Fibroblast of skin of right biceps (primary cell): ENCODE measurements at regions not wholly inside any gene's neighbourhood (a gene's known extent, or its start where the extent isn't known, plus 50 kb on each side); places are given as distances from the start of the nearest gene placed in this dataset.

Source experiments
- DNase-seq: peaks from one replicate; pipeline ENCODE4 v3.0.0-alpha.2; 2013

DNA sequence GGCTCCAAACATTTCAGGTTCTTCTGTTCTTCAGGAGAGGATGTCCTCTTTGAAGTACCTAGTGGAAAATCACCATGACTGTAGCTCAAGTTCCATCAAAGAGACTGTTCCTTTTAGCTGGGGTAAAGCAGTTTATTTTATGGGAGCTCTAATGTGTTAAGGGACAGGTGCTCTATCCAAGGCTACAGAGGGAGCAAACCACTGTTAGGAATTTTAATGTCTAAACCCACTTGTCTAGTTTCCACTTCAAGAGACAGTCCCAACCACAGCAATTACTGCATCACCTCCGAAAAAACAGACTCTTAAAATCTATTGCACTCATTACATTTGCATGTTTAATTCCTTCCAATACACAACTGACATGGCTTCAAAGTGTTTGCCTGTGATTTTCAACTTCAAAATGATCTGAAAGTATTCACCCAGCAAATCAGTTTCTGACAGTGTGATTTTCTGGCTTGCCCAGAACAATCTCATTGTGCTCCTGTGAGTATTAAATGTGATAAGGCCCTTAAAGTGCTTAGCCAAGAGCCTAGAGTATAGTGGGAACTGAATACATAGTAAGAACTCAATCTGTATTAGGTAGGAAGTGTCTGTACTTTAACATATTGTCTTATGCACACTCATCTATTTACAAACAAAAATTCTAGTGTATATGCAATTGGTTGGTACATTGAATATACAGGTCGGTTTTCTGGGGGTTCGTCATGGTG is 266.5 kb upstream of the CCDC54 start:
- DNase-seq: no peak

GRCh38 chr3:107111872-107112271 is 265.4 kb upstream of the CCDC54 start:
- DNase-seq: no peak

DNA sequence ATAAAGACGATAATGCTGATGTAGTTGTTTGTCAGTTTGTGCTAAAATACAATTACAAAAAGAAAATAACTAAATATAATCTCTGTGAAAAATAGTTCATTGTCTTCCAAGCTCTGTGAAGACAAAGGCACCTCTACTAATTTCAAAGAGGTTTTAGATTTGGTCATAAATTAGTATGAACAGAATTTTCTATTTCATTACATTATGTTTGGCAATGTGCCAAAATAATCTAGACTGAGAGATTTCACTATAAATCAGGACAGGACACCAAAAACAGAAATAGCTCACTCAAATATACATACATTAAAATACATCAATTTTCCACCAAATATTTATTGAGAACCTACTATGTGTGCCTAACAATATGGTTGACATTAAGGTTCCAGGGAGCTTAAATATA is 264.9 kb upstream of the CCDC54 start:
- no peak for DNase-seq

DNA sequence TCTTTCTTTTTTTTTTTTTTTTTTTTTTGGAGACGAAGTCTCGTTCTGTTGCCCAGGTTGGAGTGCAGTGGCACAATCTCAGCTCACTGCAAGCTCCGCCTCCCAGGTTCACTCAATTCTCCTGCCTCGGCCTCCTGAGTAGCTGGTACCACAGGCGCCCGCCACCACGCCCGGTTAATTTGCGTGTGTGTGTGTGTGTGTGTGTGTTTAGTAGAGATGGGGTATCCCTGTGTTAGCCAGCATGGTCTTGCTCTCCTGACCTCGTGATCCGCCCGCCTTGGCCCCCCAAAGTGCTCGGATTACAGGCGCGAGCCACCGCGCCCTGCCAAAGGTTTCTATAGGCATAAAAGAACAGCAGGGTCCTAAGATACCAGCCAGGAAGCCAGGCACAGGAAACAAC is 261.0 kb upstream of the CCDC54 start:
- DNase-seq: no peak

DNA sequence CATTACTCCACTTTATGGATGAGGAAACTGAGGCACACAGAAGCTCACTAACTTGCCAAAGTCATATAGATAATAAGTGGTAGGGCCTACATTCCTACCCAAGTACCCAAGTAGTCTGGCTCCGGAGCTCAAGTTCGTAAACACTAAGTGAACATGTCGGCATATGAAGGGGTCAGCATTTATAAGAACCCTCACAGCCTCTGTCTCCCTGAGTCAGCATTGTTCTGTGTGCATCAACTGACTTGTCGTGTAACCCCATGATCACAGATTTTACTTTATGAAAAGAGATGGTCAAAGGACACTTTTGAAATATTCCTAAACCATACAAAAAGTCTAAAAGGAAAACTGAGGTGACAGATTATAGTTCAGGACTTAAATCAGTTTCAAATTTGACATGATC is 260.1 kb upstream of the CCDC54 start:
- DNase-seq: no peak

- DNase-seq: peak; percentile 80
These were observed 259.2 kb upstream of the CCDC54 start for GRCh38 chr3:107117922-107118536.

DNA sequence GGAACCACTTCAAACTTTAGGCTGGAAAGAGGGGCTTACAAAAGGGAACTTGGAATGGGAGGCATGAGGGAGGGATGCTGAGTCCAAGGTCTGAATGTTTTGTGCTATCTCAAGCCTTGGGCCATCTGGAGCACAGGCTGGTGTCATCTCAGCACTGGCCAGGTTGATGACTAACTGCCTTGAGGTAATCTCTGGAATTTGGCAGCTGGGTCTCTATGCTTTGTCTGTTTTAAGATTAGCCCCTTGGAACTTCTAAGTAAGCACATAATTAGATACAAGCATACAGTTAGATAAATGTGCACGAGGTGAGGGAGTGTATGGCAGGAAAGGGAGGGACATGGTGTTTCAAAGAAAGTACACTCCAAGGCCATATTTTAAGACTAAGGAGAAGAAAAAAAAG is 252.4 kb upstream of the CCDC54 start:
- DNase-seq: peak; percentile 81

- DNase-seq: peak; percentile 12
These were observed 248.3 kb upstream of the CCDC54 start for GRCh38 chr3:107128946-107129345.

DNA sequence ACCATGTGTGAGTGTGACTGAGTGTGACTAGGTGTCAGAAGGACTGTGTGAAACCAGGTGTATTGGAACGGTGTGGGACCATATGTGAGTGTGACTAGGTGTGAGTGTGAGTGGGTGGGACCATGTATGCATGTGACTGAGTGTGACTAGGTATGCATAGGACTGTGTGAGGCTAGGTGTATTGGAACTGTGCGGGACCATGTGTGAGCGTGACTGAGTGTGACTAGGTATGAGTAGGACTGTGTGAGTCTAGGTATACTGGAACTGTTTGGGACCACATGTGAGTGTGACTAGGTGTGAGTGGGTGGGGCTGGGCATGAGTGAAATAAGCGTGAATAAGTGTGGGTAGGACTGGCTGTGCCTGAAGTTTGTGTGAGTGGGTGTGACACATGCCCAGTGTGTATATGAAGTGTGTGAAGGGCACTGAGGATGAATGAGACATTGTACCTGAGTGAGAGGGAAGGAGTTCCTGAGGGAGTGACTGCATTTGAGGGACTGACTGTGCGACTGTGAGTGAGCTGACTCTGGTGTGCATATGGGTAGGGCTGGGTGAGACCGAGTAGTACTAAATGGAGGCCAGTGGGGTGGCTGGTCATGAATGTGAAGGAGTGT is 247.0 kb upstream of the CCDC54 start:
- DNase-seq: no peak

GRCh38 chr3:107132674-107133073 is 244.6 kb upstream of the CCDC54 start:
- DNase-seq: peak; percentile 5

GRCh38 chr3:107133891-107134290 is 243.3 kb upstream of the CCDC54 start:
- DNase-seq: no peak

DNA sequence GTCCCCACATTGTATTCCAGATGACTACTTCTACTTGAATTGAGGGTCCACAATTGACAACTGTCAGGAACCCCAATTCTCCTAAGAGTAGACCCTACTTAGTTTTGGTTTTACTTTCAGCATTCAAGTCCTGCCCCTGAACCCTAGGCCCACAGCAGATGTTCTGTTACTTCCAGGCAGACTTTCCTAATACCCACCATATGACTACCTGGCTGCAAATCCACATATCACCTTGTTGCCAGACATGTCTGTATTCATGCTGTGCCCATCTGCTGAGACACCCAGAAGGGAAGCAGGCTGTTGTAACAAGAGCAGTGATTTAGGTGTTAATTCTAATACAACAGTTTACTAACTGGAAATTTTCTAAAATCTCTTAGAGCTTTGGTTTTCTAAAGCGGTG is 235.1 kb upstream of the CCDC54 start:
- DNase-seq: no peak

DNA sequence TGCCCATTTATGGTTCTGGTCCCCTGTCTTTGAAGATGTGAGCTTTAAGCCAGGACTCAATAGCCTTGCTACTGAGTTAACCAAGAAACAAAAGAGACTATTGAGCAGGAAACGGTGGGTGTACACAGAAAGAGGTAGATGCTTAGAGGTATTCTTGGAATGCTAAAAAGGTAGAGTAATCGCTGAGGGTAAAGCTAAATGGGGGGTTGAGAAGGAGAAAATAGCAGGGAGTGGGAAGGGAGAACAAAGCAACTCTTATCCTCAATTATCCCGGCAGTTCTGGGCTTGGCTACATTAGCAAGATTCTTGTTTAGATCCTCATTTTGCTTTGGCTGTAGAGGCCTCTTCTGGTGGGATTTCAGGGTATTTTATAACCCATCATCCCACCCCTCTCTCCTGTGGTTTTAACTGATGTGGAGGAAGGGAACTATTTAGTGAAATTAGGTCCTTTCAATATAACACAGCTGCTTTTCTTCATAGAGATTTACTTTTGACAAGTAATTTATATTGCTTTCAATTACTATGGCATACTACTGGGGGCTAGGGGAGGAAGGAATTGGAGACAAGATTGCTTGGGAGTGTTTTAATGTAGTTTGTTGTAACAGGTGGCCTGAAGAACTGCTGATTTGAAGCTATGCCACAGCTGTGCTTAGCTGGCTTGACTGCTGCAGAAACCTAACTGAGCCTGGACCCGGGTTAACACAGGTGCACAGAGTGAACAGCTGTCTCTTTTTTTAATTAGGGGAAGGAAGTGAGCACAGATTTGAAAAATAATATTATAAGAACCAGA is 234.3 kb upstream of the CCDC54 start:
- DNase-seq: no peak

DNA sequence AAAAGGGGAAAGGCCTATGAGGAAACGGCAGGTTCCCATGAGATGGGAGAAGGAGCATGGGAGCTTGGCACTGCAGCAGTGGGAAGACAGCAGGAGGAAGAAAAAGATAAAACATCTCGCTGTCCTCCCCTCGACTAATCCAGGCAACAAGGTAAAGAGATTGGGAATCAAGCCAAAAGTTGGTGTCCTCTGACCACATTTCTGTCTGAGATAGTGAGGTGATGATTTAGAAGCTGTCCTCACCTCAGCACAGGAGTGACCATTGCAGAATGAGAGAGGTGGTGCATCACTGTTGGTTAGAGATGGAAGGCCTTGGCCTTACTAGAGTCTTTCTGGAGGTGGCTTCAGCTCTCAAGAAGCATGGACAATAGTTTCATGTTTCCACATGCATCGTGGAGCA is 226.6 kb upstream of the CCDC54 start:
- no peak for DNase-seq

DNA sequence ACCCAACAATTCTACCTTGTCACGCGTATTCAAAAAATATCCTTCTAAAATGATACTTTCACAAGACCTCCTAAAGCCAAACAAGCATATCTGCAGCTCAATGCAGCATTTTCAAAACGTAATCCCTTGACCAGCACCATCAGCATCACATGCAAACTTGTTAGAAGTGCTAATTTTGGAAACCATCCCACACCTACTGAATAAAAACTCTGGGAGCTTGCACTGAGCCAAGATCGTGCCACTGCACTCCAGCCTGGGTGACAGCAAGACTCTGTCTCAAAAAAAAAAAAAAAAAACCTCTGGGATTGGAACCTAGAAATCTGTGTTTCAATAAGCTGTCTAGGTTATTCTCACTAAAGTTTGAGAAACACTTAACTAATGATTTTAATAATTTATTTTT is 223.3 kb upstream of the CCDC54 start:
- no peak for DNase-seq

GRCh38 chr3:107172411-107172810 is 204.8 kb upstream of the CCDC54 start:
- no peak for DNase-seq

DNA sequence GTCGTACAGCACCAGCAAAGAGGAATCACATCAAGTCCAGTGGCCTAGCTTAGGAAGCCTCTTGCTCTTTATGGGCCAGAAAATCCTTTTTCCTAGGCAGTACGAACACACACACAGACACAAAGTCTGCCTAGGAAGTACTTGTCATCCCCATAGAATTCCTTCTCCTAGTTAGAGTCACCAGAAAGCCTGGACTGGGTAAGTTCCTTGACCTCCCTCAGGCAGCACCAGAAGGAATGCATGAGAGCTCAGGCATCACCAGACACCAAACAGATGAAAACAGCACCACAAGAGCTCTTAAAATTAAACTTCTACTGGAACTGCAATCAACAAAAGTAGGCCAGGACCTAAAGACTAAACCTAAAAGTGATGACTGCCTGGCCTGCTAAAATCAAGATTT is 192.9 kb upstream of the CCDC54 start:
- DNase-seq: no peak

GRCh38 chr3:107188262-107188661 is 189.0 kb upstream of the CCDC54 start:
- no peak for DNase-seq

DNA sequence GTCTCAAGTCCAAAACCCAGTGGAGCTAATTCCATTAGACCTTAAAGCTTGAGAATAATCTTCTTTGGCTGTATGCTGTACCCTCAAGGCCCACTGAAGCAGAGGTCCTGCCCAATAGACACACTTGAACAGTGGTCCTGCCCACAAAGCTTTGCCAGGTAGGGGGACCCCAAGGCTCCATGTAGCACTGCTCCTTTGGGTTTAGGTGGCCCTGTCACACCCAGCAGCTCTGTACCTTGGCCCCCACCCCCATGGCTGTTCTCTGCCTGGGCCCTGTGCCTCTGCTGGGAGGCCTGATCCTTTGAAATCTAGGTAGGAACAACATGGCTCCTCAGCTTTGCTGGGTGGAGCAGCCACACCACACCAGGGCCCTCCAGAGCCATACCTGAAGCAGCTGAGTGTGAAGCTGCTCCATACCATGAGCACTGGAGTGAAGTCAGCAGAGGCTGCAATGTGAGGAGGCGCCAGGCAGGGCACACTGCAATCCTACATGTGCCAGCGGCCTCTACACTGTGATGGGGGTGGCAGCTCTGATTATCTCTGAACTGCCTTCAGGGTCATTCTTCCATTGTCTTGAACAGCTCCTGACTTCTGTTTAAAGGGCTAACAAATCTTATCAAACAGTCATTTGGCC is 188.0 kb upstream of the CCDC54 start:
- no peak for DNase-seq

DNA sequence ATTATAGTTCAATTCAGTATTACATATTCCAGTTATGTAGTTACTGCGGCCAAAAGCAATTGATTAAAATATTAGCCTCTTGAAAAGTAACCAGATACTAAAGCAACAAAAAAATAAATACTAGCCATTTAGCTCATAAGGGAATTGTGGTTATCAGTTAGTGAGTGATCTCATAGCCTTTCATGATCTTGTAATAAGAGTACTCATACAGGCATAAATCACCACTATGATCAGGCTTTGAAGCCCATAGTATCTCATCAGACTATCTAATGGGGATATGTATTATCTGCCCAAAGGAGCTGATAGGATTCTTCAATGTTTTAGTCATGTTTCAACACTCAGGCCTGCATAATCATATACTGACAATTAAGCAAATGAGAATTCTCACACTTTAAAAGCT is 184.1 kb upstream of the CCDC54 start:
- DNase-seq: no peak

DNA sequence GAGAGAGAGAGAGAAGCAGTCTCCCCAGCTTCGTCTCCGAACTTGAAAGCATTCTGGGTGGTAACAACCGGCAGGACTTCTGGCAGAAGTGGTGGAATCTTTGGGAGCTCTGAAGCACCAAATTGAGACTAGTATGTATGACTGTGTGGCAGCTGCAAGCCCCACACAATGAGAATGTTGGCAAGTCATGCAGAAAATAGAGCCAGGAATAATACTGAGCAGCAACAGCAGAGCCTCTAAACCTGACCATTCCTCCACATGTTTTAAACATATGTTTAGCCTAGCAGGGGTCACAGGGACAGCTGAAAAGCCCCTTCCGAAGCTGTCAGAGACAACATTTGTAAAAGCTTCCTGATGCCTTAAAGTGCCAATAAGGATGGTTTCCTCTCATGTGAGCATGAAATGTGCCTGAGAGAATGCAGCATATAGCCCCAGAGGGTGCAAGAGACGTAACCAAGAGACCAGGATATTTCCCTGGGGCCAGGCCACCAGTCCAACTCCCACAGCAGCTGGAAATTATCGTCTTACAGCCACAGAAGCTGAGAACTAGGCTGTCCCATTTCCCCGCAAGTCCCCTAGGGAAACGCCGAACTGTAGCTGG is 178.6 kb upstream of the CCDC54 start:
- DNase-seq: peak; percentile 39

DNA sequence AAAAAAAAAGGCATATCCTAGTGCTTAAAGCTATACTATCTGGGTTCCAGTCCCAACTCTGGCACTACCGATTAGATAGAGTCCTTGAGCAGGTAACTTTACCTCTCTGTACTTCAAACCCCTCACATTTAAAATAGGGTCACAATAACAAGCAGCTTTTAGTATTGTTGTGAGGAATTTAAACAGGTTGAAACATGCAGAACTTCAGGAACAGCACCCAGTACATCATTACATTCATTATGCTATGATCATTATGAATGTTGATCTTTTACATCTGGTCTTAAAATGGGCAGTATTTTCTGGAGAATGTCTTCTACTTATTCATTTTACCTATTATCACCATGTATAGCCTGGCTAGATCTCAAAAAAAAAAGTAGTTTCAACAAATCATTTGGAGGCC is 176.1 kb upstream of the CCDC54 start:
- DNase-seq: no peak

DNA sequence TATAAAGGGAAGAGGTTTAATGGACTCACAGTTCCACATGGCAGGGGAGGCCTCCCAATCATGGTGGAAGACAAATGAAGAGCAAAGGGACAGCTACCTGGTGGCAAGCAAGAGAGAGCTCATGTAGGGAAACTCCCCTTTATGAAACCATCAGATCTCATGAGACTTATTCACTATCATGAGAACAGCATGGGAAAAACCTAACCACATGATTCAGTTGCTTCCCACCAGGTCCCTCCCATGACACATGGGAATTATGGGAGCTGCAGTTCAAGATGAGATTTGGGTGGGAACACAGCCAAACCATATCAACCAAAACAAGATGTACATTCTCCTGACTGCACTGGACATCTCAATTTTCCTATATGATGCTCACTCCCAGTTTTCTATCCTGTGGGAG is 174.4 kb upstream of the CCDC54 start:
- DNase-seq: peak; percentile 38
